Glomerular visceral epithelial cell (primary cell): ENCODE measurements at regions not wholly inside any gene's neighbourhood (a gene's known extent, or its start where the extent isn't known, plus 50 kb on each side); places are given as distances from the start of the nearest gene placed in this dataset.

Experiments
- DNase-seq: peaks from one replicate; pipeline ENCODE4 v3.0.0-alpha.2; 2016; ENCODE audit errors: extremely low spot score

GRCh38 chr15:47616876-47617275 lies 100.4 kb upstream of the SEMA6D start:
- DNase-seq, result no peak

- no peak for DNase-seq
Measured at GRCh38 chr15:47618241-47618640, 99.1 kb upstream of the SEMA6D start.

GRCh38 chr15:47620960-47621681 lies 96.2 kb upstream of the SEMA6D start:
- DNase-seq, result no peak

- no peak for DNase-seq
Measured at GRCh38 chr15:47622055-47622454, 95.2 kb upstream of the SEMA6D start.

GRCh38 chr15:47624503-47624902 lies 92.8 kb upstream of the SEMA6D start:
- DNase-seq, result no peak

GRCh38 chr15:47639042-47639441 lies 78.3 kb upstream of the SEMA6D start:
- no peak for DNase-seq

GRCh38 chr15:47640079-47640478 lies 77.2 kb upstream of the SEMA6D start:
- DNase-seq, result no peak

- no peak for DNase-seq
Measured at GRCh38 chr15:47640901-47641300, 76.4 kb upstream of the SEMA6D start.

- DNase-seq, result no peak
Measured at GRCh38 chr15:47644722-47645121, 72.6 kb upstream of the SEMA6D start.

- DNase-seq, result no peak
Measured at GRCh38 chr15:47650564-47650963, 66.7 kb upstream of the SEMA6D start.

GRCh38 chr15:47652328-47652727 lies 65.0 kb upstream of the SEMA6D start:
- no peak for DNase-seq

- DNase-seq, result no peak
Measured at GRCh38 chr15:47652844-47653243, 64.5 kb upstream of the SEMA6D start.

GRCh38 chr15:47661661-47662180 lies 55.6 kb upstream of the SEMA6D start:
- DNase-seq, result no peak

- no peak for DNase-seq
Measured at GRCh38 chr15:47663101-47663500, 54.2 kb upstream of the SEMA6D start.
